SJSA1 (cell line): ENCODE measurements at regions not wholly inside any gene's neighbourhood (a gene's known extent, or its start where the extent isn't known, plus 50 kb on each side); places are given as distances from the start of the nearest gene placed in this dataset.
"Not testable (repeated sequence)": the region's sequence is repeated elsewhere in the genome, so short reads cannot be mapped to it uniquely, and the experiment has no call there.

Experiments used
- DNase-seq, 2 experiments: peaks; one replicate each; pipeline ENCODE4 v3.0.0-alpha.2; 2015 to 2020; ENCODE audit warnings: low spot score in 2 of 2, low read depth in 1 of 2
- H3K27ac ChIP-seq: fragments of 250-450 bp; sonication (Bioruptor Pico); 2 replicates; pipeline ENCODE4 v1.5.1; 2020; ENCODE audit warnings: mild to moderate bottlenecking, moderate library complexity
- H3K27me3 ChIP-seq: fragments of 250-450 bp; sonication (Bioruptor Pico); replicated peaks from 2 replicates; pipeline ENCODE4 v1.5.1; 2020; ENCODE audit warnings: mild to moderate bottlenecking, moderate library complexity
- H3K36me3 ChIP-seq: fragments of 250-450 bp; sonication (Bioruptor Pico); 2 replicates; pipeline ENCODE4 v1.5.1; 2020; ENCODE audit warnings: mild to moderate bottlenecking
- H3K4me1 ChIP-seq: fragments of 250-450 bp; sonication (Bioruptor Pico); replicated peaks from 2 replicates; pipeline ENCODE4 v1.6.1; 2021; ENCODE audit warnings: mild to moderate bottlenecking
- H3K4me3 ChIP-seq: fragments of 250-450 bp; sonication (Bioruptor Pico); 2 replicates; pipeline ENCODE4 v1.5.1; 2020; ENCODE audit warnings: mild to moderate bottlenecking
- H3K9me3 ChIP-seq: fragments of 250-450 bp; sonication (Bioruptor Pico); replicated peaks from 2 replicates; pipeline ENCODE4 v1.5.1; 2020; ENCODE audit warnings: mild to moderate bottlenecking

- Histone ChIP-seq H3K4me1 (no peaks in the 10 kb centered on the region), H3K27ac (no peak overlapping the region), H3K36me3 (no peaks in the 10 kb centered on the region), H3K4me3 (no peak overlapping the region), H3K9me3 (0 out of 2 replicates have a peak, but pooled peaks cover 2% of the 10 kb centered on the region), H3K27me3 (no peaks in the 10 kb centered on the region)
- no peak for DNase-seq
Measured at GRCh38 chr16:54879681-54880080, 51.0 kb upstream of the IRX5 start.

GRCh38 chr16:54878301-54878700, 52.4 kb upstream of the IRX5 start:
- H3K9me3 ChIP-seq: no peaks in the 10 kb centered on the region
- no peaks in the 10 kb centered on the region for H3K36me3 ChIP-seq
- H3K4me3 ChIP-seq: no peak overlapping the region
- no peaks in the 10 kb centered on the region for H3K4me1 ChIP-seq
- DNase-seq: no peak
- H3K27me3 ChIP-seq: no peaks in the 10 kb centered on the region
- H3K27ac ChIP-seq: no peak overlapping the region

- Histone ChIP-seq H3K4me1 (no peaks in the 10 kb centered on the region), H3K36me3 (no peaks in the 10 kb centered on the region), H3K4me3 (no peak overlapping the region), H3K27ac (no peak overlapping the region), H3K27me3 (no peaks in the 10 kb centered on the region), H3K9me3 (no peaks in the 10 kb centered on the region)
- DNase-seq: no peak
Measured at GRCh38 chr16:54875443-54875842, 55.2 kb upstream of the IRX5 start.

GRCh38 chr16:54873716-54874373, 56.8 kb upstream of the IRX5 start:
- H3K36me3 ChIP-seq, DNase-seq, H3K9me3 ChIP-seq, H3K4me3 ChIP-seq, H3K27me3 ChIP-seq, H3K4me1 ChIP-seq, H3K27ac ChIP-seq: not testable (repeated sequence)

- no peak overlapping the region for H3K4me3 ChIP-seq
- no peak for DNase-seq
- H3K4me1 ChIP-seq: no peaks in the 10 kb centered on the region
- no peaks in the 10 kb centered on the region for H3K27me3 ChIP-seq
- no peaks in the 10 kb centered on the region for H3K9me3 ChIP-seq
- no peak overlapping the region for H3K27ac ChIP-seq
- H3K36me3 ChIP-seq: no peaks in the 10 kb centered on the region
Measured at GRCh38 chr16:54873071-54873470, 57.6 kb upstream of the IRX5 start.

GRCh38 chr16:54870151-54870550, 60.5 kb upstream of the IRX5 start:
- Histone ChIP-seq H3K4me3 (no peak overlapping the region), H3K9me3 (no peaks in the 10 kb centered on the region), H3K4me1 (no peaks in the 10 kb centered on the region), H3K27ac (no peak overlapping the region), H3K36me3 (no peaks in the 10 kb centered on the region), H3K27me3 (no peaks in the 10 kb centered on the region)
- no peak for DNase-seq

- no peak overlapping the region for H3K4me3 ChIP-seq
- no peaks in the 10 kb centered on the region for H3K27me3 ChIP-seq
- DNase-seq: no peak
- H3K27ac ChIP-seq: no peak overlapping the region
- no peaks in the 10 kb centered on the region for H3K4me1 ChIP-seq
- H3K36me3 ChIP-seq: no peaks in the 10 kb centered on the region
- H3K9me3 ChIP-seq: no peaks in the 10 kb centered on the region
Measured at GRCh38 chr16:54867302-54867832, 63.3 kb upstream of the IRX5 start.

- no peaks in the 10 kb centered on the region for H3K27me3 ChIP-seq
- no peaks in the 10 kb centered on the region for H3K4me1 ChIP-seq
- no peak overlapping the region for H3K4me3 ChIP-seq
- no peaks in the 10 kb centered on the region for H3K9me3 ChIP-seq
- H3K27ac ChIP-seq: no peak overlapping the region
- no peaks in the 10 kb centered on the region for H3K36me3 ChIP-seq
- peak in 1 of 2 experiments; percentile 2 for DNase-seq
Measured at GRCh38 chr16:54862529-54862928, 68.1 kb upstream of the IRX5 start.

- Histone ChIP-seq H3K4me3 (no peak overlapping the region), H3K4me1 (no peaks in the 10 kb centered on the region), H3K36me3 (no peaks in the 10 kb centered on the region), H3K9me3 (0 out of 2 replicates have a peak, but pooled peaks cover 3% of the 10 kb centered on the region), H3K27me3 (no peaks in the 10 kb centered on the region; the same call in 1 of the 2 replicates), H3K27ac (no peak overlapping the region)
- DNase-seq: no peak
Measured at GRCh38 chr16:54856871-54857270, 73.8 kb upstream of the IRX5 start.

- Histone ChIP-seq H3K9me3 (no peaks in the 10 kb centered on the region), H3K4me1 (no peaks in the 10 kb centered on the region), H3K4me3 (no peak overlapping the region), H3K36me3 (no peaks in the 10 kb centered on the region), H3K27me3 (no peaks in the 10 kb centered on the region), H3K27ac (no peak overlapping the region)
- DNase-seq: no peak
Measured at GRCh38 chr16:54847609-54848008, 83.1 kb upstream of the IRX5 start.

GRCh38 chr16:54847207-54847606, 83.5 kb upstream of the IRX5 start:
- Histone ChIP-seq H3K4me1 (no peaks in the 10 kb centered on the region), H3K36me3 (no peaks in the 10 kb centered on the region), H3K9me3 (no peaks in the 10 kb centered on the region), H3K27me3 (no peaks in the 10 kb centered on the region), H3K27ac (no peak overlapping the region), H3K4me3 (no peak overlapping the region)
- DNase-seq: no peak

- no peak for DNase-seq
- Histone ChIP-seq H3K9me3 (no peaks in the 10 kb centered on the region), H3K4me1 (no peaks in the 10 kb centered on the region), H3K27me3 (no peaks in the 10 kb centered on the region), H3K27ac (no peak overlapping the region), H3K36me3 (no peaks in the 10 kb centered on the region), H3K4me3 (no peak overlapping the region)
Measured at GRCh38 chr16:54846766-54847165, 83.9 kb upstream of the IRX5 start.

- DNase-seq: no peak
- Histone ChIP-seq H3K27ac (no peak overlapping the region), H3K4me1 (no peaks in the 10 kb centered on the region), H3K36me3 (no peaks in the 10 kb centered on the region), H3K9me3 (no peaks in the 10 kb centered on the region), H3K27me3 (no peaks in the 10 kb centered on the region), H3K4me3 (no peak overlapping the region)
Measured at GRCh38 chr16:54843424-54843750, 87.3 kb upstream of the IRX5 start.

- no peaks in the 10 kb centered on the region for H3K27me3 ChIP-seq
- no peak for DNase-seq
- no peaks in the 10 kb centered on the region for H3K9me3 ChIP-seq
- no peak overlapping the region for H3K4me3 ChIP-seq
- H3K36me3 ChIP-seq: no peaks in the 10 kb centered on the region
- H3K4me1 ChIP-seq: no peaks in the 10 kb centered on the region
- H3K27ac ChIP-seq: no peak overlapping the region
Measured at GRCh38 chr16:54842743-54843423, 87.8 kb upstream of the IRX5 start.
